ENCODE measurements at regions not wholly inside any gene's neighbourhood (a gene's known extent, or its start where the extent isn't known, plus 50 kb on each side); places are given as distances from the start of the nearest gene placed in this dataset.

DNA sequence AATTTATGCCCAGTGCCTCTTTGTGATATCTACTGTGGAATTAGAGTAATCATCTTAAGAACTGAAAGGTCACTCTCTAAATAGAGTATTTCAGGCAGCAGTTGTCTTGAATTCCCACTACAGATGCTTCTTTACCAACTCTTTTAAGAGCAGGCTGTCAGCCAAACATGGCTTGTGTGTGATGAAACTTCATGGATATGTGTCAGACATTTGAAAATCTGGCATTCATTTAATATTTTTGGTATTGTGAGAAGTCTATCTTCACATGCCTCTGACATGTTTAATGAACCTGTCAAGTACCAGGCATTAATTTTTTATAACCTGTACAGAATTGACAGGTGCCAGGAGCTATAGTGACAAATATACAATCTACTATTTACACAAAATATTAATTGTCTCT, 318.6 kb downstream of the CDH9 start:
- TF ChIP-seq, protein P1, sequence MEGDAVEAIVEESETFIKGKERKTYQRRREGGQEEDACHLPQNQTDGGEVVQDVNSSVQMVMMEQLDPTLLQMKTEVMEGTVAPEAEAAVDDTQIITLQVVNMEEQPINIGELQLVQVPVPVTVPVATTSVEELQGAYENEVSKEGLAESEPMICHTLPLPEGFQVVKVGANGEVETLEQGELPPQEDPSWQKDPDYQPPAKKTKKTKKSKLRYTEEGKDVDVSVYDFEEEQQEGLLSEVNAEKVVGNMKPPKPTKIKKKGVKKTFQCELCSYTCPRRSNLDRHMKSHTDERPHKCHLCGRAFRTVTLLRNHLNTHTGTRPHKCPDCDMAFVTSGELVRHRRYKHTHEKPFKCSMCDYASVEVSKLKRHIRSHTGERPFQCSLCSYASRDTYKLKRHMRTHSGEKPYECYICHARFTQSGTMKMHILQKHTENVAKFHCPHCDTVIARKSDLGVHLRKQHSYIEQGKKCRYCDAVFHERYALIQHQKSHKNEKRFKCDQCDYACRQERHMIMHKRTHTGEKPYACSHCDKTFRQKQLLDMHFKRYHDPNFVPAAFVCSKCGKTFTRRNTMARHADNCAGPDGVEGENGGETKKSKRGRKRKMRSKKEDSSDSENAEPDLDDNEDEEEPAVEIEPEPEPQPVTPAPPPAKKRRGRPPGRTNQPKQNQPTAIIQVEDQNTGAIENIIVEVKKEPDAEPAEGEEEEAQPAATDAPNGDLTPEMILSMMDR (IDR thresholded peaks at IDR 0.05) = no peak
- no peak for TF ChIP-seq POLR2A (IDR thresholded peaks at IDR 0.05)
